ENCODE measurements at regions not wholly inside any gene's neighbourhood (a gene's known extent, or its start where the extent isn't known, plus 50 kb on each side); places are given as distances from the start of the nearest gene placed in this dataset.
"Not testable (repeated sequence)": the region's sequence is repeated elsewhere in the genome, so short reads cannot be mapped to it uniquely, and the experiment has no call there.

DNA sequence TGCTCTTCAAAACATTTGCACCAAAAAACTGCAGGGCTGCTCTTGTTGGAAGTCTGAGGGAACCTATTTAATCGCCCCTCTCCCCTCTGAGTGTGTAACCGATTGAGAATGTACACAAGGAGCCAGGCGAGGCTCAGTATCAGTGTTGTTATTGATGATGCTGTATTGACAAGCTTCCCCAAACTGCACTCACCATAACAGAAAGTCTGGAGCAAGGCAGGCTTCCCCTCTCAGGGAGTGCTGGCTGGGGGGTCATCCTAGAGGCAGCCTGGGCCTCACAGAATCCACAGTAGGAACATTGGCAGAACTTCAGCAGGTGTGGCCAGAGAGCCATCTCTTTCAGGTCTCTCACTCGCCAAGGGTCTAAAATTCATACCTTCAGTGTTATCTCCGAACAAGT lies 58.1 kb upstream of the TUNAR start:
- no peak for DNase-seq

DNA sequence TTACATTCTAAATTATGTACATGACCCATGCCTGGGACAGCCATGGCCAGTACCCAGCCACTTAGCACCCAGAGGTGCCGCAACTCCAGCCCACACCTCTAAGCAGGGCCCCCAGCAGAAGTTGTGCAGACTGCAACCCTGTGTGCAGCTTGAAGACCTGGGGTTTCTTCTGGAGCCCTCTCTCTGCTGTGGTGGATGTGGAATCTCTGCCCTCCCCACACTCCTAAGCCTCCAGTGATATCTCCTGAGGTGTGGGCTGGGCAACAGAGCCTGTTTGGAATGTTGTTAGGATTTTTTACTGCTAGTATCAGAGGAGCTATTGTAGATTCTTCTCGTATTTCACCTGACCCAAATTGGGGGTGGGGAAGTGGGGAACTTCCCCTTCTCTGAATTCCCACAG lies 59.4 kb upstream of the TUNAR start:
- no peak for DNase-seq

- DNase-seq = no peak
These were observed 60.1 kb upstream of the TUNAR start for GRCh38 chr14:95816539-95816938.

DNA sequence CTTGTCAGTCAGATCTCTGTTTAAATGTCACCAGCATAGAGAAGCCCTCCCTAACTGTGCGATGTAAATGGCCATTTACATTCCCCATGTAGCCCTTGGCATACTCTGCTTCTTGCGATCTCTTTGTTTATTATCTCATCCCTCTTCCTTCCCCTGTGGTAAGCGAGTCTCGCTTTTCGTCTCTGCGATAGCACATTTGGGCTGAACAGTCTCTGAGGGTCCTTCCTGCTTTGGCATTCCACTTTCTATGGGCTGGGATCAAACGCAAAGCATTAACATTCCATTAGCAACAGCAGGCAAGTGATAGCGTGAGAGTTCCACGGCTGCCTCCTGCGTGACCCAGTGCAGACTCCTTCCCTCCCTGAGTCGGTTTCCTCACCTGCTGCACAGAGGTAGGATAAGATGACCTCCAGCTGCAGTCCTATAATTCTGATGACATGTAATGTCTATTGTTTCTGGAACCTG lies 61.4 kb upstream of the TUNAR start:
- DNase-seq = no peak

DNA sequence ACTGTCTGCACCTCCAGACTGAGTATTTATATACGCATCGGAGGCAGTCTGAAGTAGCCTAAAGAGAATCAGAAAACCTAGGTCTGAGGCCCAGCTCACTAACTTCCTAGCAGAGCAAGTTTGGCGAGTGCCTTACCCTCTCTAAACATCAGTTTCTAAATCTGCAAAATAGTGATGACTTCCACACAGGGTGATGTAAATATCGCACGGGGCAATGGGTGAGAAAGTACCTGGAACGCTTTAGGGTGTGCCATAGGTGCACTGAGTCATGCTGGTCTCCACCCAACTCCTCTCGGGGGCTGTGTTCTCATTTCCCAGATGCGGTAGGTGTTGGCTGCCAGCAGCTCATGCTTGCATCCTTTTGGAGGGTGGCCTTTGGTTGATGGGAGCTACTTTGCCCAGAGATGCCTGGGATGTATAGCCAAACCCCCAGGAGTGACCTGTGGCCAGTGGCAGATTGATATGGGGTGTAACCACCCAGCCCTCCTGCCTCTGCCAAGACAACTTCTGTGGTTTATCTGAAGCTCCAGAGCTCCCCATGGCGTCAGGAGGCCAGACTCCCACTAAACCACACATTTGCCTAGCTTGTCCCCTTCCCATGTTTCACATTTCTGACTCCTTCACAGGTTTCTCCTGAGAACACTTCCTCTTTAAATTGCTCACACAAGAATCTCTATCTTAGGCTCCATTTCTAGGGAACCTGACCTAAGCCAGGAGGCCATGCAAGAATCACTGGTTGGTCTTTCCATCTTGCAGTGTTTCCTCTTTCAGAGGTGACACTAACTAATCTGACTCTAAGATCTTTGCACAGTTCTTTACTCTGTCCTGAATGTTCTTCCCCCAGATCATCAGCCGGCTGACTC lies 62.0 kb upstream of the TUNAR start:
- DNase-seq = no peak

- DNase-seq = no peak
These were observed 64.8 kb upstream of the TUNAR start for GRCh38 chr14:95811813-95812212.

DNA sequence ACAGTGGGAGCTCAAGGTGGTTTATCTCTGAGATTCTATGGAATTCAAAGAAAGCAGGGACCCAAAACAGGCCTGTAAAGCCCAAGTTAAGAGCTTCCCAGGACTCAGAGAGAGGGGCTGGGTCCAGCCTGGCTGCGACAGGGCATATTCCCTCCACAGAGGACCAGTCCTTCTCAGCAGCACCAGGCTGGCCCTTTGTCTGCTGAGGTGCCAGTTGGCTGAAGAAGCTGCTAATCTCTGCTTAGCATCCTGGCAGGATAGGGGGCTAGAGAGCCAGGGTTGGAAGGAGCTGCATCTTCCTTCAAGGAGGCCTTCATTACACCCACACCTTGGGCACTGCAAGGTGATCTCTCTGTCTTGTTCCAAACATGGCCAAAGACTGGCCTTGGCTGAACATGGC lies 68.3 kb upstream of the TUNAR start:
- no peak for DNase-seq

DNA sequence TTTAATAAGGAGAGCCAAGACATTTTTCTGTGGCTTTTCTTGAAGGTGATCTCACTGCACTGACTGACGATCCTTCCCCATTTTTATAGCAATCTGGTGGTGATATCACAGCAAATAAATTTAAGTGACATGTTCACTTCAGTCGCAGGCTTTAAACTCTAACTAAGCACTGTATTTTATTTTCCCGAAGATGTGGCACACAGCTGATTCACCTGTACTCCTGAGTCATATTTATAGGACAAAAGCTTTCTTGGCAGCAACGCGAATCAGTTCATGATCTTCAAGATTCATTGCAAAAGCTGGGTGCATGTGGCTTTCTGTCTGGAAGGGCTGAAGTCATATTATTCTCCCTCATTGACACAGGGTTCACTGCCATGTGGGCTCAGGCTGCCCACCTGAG lies 79.8 kb upstream of the TUNAR start:
- no peak for DNase-seq

GRCh38 chr14:95787941-95788340 lies 74.0 kb upstream of the TCL1A start:
- no peak for DNase-seq

DNA sequence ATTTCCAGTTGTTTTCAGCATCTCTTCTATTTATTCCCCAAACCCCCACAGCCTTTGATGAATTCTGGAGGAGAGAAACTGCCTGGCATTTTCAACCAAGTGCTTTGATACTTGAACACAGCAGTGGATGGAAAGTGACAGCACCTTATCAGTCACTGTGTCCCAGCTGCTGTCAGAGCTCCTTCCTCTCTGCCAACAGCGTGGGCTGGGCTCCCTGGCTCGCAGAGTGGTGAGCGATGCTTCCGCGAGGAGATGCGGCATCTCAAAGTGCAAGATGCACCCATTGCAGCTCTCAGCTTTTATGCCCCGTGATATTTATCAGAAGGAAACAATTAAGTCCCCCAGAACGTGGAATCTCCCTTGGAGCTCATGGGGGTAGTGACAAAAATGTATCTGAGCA lies 72.6 kb upstream of the TCL1A start:
- DNase-seq = no peak

- DNase-seq = no peak
These were observed 70.2 kb upstream of the TCL1A start for GRCh38 chr14:95784137-95784536.

DNA sequence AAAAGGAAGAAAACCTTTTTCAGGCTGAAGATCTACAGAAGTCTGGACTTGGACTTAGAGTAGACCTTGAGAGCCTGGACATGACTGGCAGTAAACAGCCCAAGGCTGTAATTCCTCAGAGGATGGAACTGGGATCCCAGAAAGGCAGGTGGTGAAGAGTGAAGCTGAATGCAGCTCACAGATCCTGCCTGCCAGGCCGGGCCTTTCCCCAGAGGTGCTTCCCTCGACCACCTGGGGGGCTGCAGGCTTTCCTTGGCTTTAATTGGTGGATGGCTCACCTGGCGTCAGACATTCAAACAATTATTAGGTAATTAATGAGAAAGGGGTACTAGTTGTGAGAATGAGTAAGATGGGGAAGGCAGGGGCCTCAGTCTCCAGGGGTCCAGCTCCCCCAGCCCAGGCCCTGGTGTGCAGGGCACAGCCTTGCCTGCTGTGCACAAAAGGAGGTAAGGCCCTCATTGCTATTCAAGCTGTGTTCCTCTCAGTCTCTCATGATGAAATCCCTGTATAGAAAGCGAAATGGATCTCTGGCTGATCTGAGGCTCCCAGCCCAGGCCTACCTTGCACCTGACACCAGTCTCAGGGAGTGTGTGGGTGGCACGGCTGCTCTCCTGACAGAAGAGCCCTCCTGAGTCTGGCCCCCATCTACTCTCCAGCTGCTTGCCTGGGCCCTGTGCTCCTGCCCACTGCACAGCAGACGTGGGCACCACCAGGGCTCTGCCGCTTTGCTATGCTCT lies 63.0 kb upstream of the TCL1A start:
- DNase-seq = no peak

GRCh38 chr14:95774265-95775160 lies 60.6 kb upstream of the TCL1A start:
- peak; percentile 27 to 44 for DNase-seq

- DNase-seq = no peak
These were observed 56.9 kb upstream of the TCL1A start for GRCh38 chr14:95770777-95771176.

DNA sequence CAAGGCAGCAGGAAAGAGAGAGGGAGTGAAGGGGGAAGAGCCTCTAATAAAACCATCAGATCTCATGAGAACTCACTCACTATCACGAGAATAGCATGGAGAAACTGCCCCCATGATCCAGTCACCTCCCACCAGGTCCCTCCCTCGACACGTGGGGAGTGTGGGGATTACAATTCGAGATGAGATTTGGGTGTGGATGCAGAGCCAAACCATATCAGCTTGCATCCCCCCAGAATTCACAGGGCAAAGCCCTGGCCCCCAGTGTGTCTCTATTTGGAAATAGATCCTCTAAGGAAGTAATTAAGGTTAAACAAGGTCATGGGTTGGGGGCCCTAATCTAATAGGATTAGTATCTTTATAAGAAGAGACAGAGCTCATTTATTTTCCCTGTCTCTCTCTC lies 56.1 kb upstream of the TCL1A start:
- DNase-seq = no peak

- not testable (repeated sequence) for DNase-seq
These were observed 55.5 kb upstream of the TCL1A start for GRCh38 chr14:95769431-95769830.

- DNase-seq = no peak
These were observed 51.1 kb upstream of the TCL1A start for GRCh38 chr14:95765051-95765450.

- DNase-seq = no peak
These were observed 50.0 kb upstream of the TCL1A start for GRCh38 chr14:95763875-95764274.
